ENCODE measurements at regions not wholly inside any gene's neighbourhood (a gene's known extent, or its start where the extent isn't known, plus 50 kb on each side); places are given as distances from the start of the nearest gene placed in this dataset.

GRCh38 chr1:39089931-39090521, 63.9 kb downstream of the NDUFS5 start:
- DNase-seq, result no peak
- 57 to 65% methylated on average over 3 of the region's 3 CpGs for WGBS, 2 donors
- H3K36me3 ChIP-seq, result no peaks in the 10 kb centered on the region
- H3K4me3 ChIP-seq, result no peak overlapping the region
- no peaks in the 10 kb centered on the region for H3K9me3 ChIP-seq
- TF ChIP-seq, protein P1, sequence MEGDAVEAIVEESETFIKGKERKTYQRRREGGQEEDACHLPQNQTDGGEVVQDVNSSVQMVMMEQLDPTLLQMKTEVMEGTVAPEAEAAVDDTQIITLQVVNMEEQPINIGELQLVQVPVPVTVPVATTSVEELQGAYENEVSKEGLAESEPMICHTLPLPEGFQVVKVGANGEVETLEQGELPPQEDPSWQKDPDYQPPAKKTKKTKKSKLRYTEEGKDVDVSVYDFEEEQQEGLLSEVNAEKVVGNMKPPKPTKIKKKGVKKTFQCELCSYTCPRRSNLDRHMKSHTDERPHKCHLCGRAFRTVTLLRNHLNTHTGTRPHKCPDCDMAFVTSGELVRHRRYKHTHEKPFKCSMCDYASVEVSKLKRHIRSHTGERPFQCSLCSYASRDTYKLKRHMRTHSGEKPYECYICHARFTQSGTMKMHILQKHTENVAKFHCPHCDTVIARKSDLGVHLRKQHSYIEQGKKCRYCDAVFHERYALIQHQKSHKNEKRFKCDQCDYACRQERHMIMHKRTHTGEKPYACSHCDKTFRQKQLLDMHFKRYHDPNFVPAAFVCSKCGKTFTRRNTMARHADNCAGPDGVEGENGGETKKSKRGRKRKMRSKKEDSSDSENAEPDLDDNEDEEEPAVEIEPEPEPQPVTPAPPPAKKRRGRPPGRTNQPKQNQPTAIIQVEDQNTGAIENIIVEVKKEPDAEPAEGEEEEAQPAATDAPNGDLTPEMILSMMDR (IDR thresholded peaks at IDR 0.05), result no peak
- no peak for TF ChIP-seq POLR2AphosphoS5 (IDR thresholded peaks at IDR 0.05)
- no peak for TF ChIP-seq POLR2A (IDR thresholded peaks at IDR 0.05)
- TF ChIP-seq EP300 (IDR thresholded peaks at IDR 0.05), result no peak
- no peaks in the 10 kb centered on the region for H3K27me3 ChIP-seq
- ATAC-seq (ENCODE audit: low FRiP score in 2 of 2), result peak in 1 of 2 donors; percentile 20
- H3K4me1 ChIP-seq, result peaks cover 0 to 15% (median 6%) of the 10 kb centered on the region in 4 donors
- no peak overlapping the region for H3K27ac ChIP-seq

GRCh38 chr1:39090757-39091380, 64.7 kb downstream of the NDUFS5 start:
- H3K4me1 ChIP-seq, result peaks cover 0 to 15% (median 6%) of the 10 kb centered on the region in 4 donors
- H3K36me3 ChIP-seq, result no peaks in the 10 kb centered on the region
- ATAC-seq (ENCODE audit: low FRiP score in 2 of 2), result no peak
- H3K27ac ChIP-seq, result no peak overlapping the region
- no peaks in the 10 kb centered on the region for H3K27me3 ChIP-seq
- H3K4me3 ChIP-seq, result no peak overlapping the region
- TF ChIP-seq POLR2AphosphoS5 (IDR thresholded peaks at IDR 0.05) (no peak), POLR2A (IDR thresholded peaks at IDR 0.05) (no peak), EP300 (IDR thresholded peaks at IDR 0.05) (no peak)
- TF ChIP-seq, protein P1 (IDR thresholded peaks at IDR 0.05), result no peak
- 85 to 89% methylated on average over 3 of the region's 3 CpGs for WGBS, 2 donors
- no peaks in the 10 kb centered on the region for H3K9me3 ChIP-seq
- no peak for DNase-seq

GRCh38 chr1:39091845-39092645, 65.9 kb downstream of the NDUFS5 start:
- 44 to 55% methylated on average over 7 of the region's 7 CpGs for WGBS, 2 donors
- peak in 1 of 2 donors; percentile 78 for DNase-seq
- TF ChIP-seq POLR2A (IDR thresholded peaks at IDR 0.05) (no peak), EP300 (IDR thresholded peaks at IDR 0.05) (no peak), POLR2AphosphoS5 (IDR thresholded peaks at IDR 0.05) (no peak)
- TF ChIP-seq, protein P1 (IDR thresholded peaks at IDR 0.05), result peak in 4 of 6 experiments; percentile 44 to 81 (median 68)
- Histone ChIP-seq H3K4me1 (peaks cover 0 to 15% (median 3%) of the 10 kb centered on the region in 4 donors), H3K27ac (no peak overlapping the region), H3K9me3 (no peaks in the 10 kb centered on the region), H3K4me3 (no peak overlapping the region), H3K36me3 (no peaks in the 10 kb centered on the region), H3K27me3 (no peaks in the 10 kb centered on the region)
- peak; percentile 59 to 77 for ATAC-seq (ENCODE audit: low FRiP score in 2 of 2)

GRCh38 chr1:39094685-39095084, 68.5 kb downstream of the NDUFS5 start:
- H3K4me1 ChIP-seq, result peaks cover 0 to 15% (median 6%) of the 10 kb centered on the region in 4 donors
- no peaks in the 10 kb centered on the region for H3K36me3 ChIP-seq
- 84 to 85% methylated on average over 7 of the region's 7 CpGs for WGBS, 2 donors
- no peak overlapping the region for H3K4me3 ChIP-seq
- H3K27me3 ChIP-seq, result no peaks in the 10 kb centered on the region
- no peak overlapping the region for H3K27ac ChIP-seq
- DNase-seq, result no peak
- no peaks in the 10 kb centered on the region for H3K9me3 ChIP-seq
- ATAC-seq (ENCODE audit: low FRiP score in 2 of 2), result no peak
- TF ChIP-seq, protein P1 (IDR thresholded peaks at IDR 0.05), result no peak
- no peak for TF ChIP-seq POLR2AphosphoS5 (IDR thresholded peaks at IDR 0.05)
